ENCODE measurements at regions not wholly inside any gene's neighbourhood (a gene's known extent, or its start where the extent isn't known, plus 50 kb on each side); places are given as distances from the start of the nearest gene placed in this dataset.
"Not testable (repeated sequence)": the region's sequence is repeated elsewhere in the genome, so short reads cannot be mapped to it uniquely, and the experiment has no call there.

DNA sequence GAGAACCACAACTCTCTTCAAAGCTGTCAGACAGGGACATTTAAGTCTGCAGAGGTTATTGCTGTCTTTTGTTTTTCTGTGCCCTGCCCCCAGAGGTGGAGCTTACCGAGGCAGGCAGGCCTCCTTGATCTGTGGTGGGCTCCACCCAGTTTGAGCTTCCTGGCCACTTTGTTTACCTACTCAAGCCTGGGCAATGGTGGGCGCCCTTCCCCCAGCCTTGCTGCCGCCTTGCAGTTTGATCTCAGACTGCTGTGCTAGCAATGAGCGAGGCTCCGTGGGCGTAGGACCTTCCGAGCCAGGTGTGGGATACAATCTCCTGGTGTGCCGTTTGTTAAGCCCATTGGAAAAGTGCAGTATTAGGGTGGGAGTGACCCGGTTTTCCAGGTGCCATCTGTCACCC lies 822.1 kb downstream of the KCNMA1 start:
- DNase-seq: not testable (repeated sequence)

DNA sequence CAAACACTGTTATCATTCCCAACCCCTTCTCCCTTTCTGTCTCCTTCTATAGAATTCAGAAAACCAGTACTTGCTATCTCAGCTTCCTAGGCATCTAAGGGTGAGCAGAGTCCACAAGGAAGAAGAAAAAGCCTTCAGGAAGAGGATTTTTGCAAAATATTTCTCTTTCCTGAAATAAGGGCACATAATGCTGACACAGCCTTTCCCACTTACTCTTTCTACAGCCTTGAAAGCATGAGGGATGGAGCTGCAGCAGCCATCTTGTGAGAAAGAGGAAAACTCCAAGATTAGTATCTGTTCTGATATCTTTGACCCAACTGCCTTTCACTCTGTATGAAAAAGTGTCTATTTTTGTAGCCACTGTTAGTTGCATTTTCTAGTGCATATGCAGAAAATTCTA lies 826.2 kb downstream of the KCNMA1 start:
- DNase-seq: no peak

DNA sequence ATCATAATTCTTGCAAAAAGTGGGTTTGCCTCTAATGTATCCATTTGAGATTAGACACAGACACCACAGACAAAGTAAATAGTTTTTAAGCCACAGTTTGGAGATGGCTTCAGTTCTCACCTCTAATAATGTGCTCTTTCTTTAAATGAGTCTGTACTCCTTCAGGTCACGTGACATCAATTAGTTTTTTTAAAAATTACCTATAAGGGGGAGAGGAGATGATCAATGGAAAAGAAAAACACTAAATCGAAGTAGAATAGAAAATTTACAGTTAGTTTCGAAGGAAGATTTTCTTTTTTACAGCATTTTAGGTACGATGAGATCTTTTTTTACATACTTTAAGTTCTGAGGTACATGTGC lies 849.2 kb downstream of the KCNMA1 start:
- no peak for DNase-seq

DNA sequence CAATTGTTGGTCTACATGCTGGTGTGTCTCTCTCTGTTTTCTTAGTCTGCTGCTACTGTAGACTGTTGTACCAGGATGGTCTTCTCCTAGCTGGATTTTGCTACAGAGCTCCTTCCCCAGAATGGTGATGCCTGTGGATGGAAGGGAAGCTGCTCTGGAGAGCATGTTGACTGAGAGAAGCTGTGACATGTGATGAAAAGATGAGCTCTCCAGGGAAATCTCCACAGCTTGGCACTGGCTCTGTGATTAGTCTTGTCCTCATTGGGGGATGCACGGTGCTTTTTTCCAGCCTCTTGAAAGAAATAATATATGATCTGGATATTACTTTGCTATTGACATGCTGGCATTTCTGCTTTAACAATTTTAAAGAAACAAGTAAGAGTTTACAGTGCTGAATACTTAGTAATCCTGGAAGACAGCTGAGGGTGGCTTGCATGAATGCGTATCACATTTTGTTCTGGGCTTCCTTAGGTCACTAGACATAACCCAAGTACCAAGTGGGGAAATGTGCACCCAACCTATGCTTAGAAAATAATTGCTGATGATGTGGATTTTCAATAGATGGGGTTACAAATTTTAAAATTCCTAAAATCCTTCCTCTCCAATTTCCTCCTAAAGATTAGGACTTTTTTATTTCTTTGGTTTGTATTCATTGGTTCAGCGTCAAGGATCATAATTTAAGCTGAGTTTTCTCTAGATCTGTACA lies 849.7 kb downstream of the KCNMA1 start:
- DNase-seq: no peak

DNA sequence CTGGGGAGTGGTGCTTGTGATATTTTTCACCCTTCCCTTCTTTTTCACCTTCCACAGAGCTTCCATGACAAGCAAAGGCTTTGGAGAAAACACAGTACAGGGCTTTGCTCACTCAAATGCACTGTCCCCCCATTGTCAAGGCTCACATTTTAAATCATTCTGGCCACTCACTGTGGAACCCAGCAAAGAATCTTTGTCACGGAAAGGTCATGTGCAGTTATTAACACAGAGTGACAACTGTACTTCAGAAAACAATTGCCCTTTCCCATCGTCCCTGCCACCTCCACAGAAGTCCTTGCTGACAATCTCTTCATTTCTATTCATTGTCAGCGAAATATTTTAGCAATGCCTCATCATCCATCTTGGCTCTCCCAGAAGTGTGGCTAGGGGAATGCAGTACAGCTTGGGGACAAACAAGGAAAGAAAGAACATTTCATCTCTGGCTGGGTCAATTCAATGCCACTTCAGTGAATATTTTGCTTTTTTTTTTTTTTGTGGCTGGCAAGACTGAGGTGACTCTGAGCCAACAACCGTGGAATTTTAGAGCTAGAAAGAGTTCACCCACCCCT lies 851.0 kb downstream of the KCNMA1 start:
- DNase-seq: no peak

DNA sequence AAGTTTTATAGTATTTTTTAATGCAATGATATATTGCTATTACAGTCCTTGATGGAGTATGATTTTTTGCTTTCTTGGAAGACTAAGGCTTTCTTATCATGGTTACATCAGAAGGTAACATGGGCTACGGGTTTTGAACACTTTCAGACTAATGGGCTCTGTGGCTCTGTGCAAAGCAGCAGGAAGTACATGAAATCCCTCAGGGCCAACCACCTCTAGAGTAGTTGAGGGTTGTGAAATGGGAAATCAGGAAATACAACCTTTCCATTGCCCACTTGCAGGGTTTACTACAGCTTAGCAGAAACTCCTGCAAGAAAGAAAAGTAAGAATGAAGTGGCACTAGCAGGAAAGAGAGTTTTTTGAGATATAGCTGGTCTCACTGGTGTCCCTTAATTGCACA lies 853.5 kb downstream of the KCNMA1 start:
- no peak for DNase-seq

DNA sequence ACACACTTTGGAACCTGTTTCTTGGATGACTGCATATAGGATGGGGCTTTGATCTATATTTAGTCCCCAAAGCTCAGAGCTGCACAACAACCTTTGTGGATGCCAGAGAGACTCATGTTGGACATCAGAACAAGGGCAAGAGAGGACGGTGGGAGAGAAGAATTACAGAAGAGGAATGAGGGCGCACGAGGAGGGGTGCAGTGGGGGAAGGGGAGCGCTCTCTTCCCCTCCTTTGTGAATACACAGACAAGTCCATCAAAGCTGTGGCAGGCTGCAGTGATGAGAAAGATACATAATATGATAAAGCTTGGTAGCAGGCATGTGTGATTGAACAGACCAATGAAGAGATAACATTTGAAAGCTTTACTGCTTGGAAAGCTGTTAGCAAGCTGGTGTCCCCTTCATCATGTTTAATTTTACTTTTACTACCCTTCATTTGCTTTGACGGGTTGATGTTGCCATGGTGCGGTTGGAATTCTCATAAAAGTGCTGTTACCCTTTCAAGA lies 857.8 kb downstream of the KCNMA1 start:
- DNase-seq: no peak

DNA sequence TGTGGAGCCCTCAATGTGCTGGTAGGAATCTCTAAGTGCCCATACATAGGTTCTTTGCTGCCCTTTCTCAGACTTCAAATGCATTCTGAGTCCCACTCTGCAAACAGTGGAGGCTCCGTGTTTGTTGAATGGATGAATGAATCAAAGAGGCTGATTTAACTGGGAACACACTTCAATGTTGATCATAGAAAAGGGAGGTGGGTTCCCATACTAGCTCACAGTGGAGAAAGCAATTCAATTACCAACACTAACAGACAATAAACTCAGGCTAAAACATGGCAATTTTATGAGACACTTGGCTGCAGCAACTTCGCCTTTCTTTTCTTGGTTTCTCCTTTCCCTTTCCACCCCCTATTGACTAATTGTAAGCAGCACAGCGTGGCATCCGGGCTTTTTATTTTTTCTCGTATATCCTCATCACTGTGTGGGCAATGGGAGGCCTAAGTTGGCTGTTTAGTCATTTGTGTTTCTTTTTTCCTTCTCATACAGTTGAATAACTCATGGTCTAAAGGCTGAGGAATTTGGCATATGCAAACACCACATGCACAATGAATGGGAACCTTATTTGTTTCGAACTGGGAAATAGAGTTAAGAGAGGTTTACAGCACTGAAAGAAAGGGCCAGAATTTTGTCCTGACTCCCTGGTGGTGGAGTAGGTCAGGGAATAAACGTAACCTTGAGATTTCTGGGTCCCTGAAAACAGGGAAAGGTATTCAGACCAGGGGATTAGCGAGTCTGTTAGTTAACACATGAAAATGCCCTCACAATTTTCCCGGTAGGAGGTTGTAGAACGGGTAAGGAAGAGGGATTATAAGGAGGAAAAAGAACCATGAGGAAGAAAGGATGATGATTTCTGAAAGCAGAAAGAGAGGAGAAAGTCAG lies 858.5 kb downstream of the KCNMA1 start:
- DNase-seq: no peak

DNA sequence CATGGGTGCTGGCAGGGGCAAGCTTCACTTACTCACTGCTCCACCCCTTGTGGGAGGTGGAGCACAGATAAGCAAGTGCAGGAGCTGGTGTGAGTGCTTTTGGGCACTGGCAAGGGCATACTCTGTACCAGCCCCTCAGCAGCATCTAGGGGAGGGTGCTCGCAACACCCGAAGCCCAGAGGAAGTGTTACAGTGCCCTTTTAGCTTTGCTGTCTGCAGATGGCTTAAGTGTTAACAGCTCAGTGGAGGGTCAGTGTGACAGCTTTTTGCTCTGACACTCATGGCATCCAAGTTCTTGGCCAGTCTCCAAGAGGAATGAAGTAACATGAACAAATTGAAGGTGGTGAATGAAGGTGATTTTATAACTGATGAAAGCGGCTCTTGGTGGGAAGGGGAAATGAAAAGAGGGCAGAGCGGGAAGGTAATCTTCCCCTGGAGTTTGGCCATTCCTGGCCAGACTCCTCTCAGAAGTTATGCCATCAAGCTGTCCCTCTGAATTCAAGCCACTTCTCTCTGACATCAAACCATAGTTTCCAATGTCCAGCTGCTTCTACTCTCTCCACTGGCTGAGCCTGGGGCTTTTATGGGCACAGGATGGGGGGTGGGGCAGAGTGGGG lies 862.5 kb downstream of the KCNMA1 start:
- DNase-seq: no peak

DNA sequence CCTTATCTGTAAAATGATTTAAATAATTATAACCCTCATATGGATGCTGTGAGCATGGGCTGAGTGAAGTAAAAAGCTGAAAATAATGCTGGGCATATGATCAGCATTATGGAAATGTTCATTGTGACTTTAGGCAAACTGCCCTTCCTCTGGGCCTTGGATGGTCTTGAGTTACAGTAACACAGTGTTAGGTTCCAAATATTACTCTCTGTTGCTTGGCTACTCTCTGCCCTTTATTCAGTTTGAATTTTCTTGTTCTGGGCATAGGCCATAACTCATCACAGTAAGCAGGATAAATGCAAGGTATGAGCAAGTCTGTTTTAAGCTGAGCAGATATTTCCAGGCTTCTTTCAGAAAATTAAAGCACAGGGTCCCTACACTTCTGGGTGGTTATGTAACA lies 868.0 kb downstream of the KCNMA1 start:
- no peak for DNase-seq

DNA sequence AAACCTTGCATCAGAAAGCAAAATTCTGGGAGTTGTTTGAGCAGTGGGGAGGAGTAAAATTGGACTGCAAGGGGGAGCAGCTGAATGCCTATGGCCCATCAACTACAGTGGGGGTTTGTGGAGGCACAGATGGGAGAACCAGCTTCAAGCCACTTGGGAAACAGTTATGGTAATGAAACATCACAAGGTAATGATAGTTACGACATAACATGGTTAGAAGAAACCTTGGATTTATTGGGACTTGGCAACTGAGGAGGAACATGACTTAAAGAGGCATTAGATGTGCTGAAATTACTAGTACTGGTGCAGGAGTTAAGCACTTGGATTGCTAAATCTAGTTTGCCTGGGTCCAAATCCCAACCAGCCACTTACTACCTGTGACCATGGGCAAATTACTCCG lies 868.4 kb downstream of the KCNMA1 start:
- no peak for DNase-seq

DNA sequence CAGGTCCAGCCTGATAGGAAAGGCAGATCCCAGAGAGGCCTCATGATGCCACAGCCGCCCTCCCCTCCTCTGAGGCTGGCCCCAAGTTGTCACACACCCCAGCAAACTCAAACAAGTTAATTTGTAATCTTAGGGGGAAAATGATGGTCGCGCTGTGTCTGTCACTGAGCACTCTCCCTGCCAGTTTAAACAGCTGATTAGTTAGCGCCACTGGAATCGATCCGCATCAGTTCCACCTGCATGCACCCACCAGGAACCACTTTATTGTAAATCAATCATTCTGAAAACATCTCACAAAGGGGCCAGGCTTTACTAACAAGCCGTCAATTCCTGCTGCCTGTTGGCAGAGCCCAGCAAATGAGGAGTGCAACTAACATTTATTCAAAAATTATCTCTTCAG lies 870.9 kb downstream of the KCNMA1 start:
- DNase-seq: no peak

DNA sequence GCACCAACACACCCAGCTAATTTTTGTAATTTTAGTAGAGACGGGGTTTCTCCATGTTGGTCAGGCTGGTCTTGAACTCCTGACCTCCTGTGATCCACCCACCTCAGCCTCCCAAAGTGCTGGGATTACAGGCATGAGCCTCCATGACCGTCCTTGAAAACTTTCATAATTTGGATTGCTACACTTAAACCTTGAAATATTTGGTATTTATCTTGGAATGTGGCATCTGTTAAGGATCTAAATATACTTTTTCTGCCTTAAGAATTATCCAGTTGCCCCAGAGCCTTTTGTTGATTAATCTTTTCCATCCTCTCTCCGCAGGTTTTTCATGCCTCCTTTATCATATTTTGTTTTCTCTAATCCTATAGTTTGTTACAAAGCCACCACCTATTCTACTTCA lies 872.7 kb downstream of the KCNMA1 start:
- not testable (repeated sequence) for DNase-seq

DNA sequence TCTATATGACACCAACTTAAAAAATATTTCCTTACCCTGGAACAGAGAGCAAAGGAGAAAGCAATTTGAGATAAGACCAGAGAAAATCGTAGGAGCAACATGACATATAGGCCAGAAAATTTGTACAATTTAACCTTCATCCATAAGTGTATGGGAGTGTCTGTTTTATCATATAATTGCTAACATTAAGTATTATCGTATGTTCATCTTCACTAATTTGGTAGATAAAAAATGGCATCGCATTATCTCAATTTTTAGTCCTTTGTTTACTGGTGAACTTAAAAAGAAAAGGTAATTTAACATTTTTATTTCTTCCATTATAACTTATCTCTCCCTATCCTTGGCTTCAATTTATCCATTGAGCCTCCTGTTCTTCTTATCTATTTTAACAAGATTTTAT lies 873.4 kb downstream of the KCNMA1 start:
- no peak for DNase-seq

DNA sequence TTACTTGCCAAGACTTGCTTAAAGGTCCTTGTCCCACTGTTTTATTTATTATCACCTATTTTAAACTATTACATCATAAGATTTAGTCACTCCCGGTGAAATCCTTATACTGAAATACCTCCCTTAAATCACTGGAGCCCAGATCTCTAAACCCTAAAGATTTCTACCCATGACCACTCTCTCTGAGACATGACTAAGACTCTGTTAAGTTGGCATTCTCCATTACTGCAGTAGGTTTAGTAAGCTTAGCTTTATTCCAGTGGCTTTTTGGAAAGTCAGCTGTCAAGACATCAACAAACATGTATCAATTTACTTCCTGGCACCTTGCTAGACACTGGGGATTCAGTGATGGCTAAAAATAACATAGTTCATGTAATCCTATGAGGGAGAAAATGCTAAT lies 874.2 kb downstream of the KCNMA1 start:
- no peak for DNase-seq

DNA sequence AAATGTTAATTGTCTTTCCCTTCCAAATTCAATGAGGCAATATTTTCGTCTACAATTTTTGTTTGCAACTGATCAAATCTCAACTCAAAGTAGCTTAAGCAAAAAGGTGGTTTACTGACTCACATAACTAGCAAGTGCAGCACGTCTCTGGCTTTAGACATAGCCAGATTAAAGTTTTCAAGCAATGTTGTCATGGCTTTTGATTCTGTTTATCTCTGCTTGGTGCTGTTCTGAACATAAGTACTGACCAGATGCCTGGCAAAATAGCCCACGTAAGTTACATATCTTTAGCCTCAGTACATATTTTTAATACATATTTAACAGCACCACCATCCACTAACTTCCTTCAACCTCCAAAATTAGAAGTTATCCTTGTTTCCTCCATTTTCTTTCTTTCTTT lies 877.9 kb downstream of the KCNMA1 start:
- DNase-seq: no peak

DNA sequence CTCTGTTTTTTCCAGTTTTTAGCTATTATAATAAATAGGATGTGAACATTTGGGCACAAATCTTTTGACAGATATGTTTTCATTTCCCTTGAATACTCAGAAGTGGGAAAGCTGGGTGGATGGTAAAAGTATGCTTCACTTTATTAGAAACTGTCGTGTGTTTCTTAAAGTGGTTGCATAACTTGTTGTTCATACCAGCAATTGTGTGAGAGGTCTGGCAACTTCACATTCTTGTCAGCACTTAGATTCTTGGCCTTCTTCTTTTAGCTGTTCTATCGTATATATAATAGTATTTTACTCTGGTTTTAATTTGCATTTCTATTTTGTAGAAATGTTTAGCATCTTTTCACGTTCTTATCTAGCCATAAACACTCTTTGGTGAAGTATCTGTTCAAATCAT lies 894.4 kb downstream of the KCNMA1 start:
- no peak for DNase-seq

DNA sequence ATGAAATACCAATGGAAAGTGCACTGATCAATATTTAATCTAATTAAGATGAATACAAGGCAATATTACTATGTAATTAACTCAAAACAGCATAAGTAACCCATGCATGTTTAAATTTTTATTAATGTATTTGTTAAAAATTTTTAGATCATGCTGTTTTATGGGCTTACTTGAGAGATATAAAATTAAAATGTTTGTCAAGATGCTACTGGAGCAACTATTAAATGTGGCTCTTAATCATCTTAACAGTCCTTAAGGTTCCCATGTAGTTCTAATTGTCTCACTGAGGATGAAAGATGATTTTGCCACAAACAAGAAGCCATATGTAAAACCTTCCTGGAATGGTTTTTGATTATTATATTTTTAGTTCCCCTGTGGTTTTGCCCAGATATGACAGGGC lies 897.1 kb downstream of the KCNMA1 start:
- DNase-seq: no peak

DNA sequence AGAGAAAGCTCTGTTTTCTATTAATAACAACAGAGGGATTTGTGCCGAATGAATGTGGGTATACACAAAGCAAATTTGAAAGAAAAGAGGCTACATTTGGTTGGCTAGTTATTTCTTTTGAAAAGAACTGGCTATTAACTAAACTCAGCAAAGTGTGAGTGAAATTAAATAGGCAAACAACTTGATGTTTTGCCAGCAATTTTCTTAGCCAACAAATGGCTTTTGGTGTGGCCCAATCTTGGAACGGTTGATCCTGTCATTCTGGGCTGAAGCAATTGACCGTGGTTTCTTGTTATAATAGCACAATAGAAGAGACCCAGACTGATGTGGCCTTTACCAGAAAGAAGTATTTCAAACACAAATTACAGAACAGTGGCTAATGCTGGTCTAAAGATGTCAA lies 898.6 kb downstream of the KCNMA1 start:
- no peak for DNase-seq

DNA sequence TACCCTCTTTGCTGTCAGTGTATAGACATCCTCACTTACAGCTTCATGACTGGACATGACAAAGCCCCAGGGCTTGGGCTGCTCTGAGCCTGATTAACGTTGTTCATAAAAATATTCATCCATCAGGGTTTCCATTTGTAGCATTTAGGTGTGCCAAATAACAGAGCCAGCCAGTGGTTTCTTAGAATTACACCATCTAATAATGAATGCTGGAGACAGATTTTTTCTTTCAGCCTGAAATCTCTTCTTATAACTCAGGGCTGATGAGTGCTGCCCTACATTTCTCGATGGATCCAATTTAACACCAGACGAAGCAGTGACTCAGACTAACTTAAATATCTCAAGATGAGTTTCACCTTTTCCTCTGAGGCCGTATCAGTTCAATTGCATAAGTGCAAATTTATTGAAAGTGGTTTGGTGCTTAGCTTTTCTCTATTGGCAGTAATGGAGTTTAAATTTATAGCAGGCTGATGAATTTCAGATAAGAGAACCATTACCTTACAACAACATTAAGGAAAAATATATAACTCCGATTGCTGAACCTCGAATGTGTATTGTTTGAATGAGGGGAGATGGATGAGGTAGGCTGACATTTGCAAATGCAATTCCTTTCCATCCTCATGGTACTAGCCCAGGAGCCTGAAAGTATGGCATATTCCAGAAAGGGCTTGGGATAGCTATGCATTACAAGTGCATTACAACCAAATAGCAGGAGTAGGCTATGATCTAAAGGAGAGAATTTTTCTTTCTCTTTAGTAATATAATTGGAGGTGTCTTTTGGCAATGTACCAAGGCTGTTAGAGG lies 900.6 kb downstream of the KCNMA1 start:
- no peak for DNase-seq

DNA sequence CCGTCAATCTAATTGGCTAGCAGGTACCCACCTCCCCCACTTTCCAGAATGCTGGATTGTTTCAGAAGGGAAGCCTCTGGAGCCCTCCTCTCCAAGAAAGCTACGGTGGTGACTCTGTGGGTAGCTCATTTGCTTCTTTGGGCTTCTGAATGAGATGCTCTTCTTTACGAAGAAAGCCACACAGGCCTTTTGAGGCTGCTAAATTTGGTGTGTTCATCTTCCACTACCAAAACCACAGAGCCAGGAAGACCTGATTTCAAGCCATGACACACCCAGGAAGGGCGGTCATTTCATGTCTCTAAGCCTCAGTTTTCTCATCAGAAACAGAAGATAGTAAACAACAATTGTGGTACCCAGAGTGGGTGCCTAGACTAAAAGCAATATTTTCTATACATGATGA lies 901.2 kb downstream of the KCNMA1 start:
- no peak for DNase-seq

DNA sequence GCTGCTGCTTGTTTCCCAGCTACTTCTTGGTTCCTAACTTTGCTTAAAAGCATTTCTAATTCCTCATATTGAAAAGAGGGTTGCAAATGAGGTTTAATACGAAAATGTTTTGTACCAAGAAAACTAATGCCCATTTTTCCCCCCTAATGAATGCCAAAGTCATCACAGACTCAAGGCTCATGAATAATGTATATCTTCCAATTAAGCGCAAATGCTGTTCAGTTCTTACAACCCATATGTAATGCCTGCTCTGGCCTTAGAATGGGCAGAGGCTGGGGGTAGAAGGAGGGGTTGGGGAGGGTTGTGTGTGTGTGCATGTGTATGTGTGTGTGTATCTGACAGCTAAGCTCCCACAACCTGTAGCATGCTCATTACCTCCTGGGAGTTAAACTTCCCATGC lies 901.7 kb downstream of the KCNMA1 start:
- DNase-seq: no peak

DNA sequence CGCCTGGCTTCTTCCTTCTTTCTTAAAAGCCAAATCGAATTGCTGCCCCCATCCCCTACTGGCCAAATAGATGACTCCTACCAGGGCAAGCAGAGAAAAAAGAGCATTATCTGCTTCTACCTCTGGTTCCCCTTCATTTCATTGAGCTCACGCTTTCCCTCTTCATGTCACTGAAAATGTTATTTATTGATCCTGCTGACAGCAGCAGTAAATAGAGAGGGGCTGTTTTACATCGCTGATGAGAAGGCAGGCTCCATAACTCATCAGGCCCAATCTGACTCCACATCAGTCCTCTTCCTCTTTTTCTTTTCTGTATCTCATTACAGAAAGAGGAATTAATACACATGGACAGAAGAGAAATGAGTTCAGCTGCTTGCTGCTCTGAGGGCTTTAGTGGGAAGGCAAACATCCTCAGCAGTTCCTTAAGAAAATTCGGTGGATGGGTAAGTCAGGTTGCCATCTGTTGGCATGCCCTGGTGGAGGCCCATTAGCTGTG lies 904.1 kb downstream of the KCNMA1 start:
- no peak for DNase-seq
